ENCODE measurements at regions not wholly inside any gene's neighbourhood (a gene's known extent, or its start where the extent isn't known, plus 50 kb on each side); places are given as distances from the start of the nearest gene placed in this dataset.

DNA sequence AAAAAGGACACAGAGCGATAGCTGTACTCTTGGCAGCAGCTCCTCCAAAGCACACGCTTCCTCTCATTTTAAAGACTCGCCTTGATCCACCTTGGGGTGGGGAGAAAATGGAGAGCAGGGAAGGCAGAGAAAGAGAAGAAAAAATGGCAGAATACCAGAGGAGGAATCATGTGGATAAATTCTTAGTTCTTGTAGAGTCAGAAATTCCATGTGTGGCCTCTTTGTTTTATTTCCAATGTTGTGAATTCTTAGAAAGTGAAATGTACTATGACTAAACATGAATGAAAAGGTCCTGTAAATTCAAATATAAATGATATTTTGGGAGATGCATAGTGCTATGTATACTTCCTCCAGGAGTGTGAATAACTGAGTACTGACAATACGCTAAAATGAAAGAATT, 89.7 kb upstream of the SESTD1 start:
- TF ChIP-seq, protein P1, sequence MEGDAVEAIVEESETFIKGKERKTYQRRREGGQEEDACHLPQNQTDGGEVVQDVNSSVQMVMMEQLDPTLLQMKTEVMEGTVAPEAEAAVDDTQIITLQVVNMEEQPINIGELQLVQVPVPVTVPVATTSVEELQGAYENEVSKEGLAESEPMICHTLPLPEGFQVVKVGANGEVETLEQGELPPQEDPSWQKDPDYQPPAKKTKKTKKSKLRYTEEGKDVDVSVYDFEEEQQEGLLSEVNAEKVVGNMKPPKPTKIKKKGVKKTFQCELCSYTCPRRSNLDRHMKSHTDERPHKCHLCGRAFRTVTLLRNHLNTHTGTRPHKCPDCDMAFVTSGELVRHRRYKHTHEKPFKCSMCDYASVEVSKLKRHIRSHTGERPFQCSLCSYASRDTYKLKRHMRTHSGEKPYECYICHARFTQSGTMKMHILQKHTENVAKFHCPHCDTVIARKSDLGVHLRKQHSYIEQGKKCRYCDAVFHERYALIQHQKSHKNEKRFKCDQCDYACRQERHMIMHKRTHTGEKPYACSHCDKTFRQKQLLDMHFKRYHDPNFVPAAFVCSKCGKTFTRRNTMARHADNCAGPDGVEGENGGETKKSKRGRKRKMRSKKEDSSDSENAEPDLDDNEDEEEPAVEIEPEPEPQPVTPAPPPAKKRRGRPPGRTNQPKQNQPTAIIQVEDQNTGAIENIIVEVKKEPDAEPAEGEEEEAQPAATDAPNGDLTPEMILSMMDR (IDR thresholded peaks at IDR 0.05; ENCODE audit: control insufficient read depth, extremely low read depth, insufficient read depth), result no peak
- H3K4me3 ChIP-seq (ENCODE audit: low read depth, low read length), result no peak overlapping the region
- no peak for DNase-seq (ENCODE audit: low read depth)

DNA sequence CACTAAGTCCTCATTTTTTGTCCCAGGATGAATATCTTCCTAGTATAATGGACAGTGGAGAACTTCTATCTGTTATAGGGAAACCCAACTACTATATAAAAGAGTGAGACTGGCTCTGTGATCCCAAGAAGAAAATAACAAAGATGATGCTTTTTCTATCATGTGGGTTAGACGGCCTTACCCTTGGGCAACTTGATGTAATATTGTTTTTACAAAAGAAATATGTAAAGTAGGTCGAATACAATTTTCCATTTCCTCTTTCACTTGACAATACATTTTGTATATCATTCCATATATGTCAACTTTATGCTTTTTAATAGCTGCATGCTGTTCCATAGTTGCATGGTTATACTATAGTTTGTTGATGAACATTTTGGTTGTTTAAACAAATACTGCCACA, 87.5 kb upstream of the SESTD1 start:
- no peak for DNase-seq (ENCODE audit: low read depth)
- H3K4me3 ChIP-seq (ENCODE audit: low read depth, low read length), result no peak overlapping the region
- TF ChIP-seq, protein P1 (IDR thresholded peaks at IDR 0.05; ENCODE audit: control insufficient read depth, extremely low read depth, insufficient read depth), result no peak

DNA sequence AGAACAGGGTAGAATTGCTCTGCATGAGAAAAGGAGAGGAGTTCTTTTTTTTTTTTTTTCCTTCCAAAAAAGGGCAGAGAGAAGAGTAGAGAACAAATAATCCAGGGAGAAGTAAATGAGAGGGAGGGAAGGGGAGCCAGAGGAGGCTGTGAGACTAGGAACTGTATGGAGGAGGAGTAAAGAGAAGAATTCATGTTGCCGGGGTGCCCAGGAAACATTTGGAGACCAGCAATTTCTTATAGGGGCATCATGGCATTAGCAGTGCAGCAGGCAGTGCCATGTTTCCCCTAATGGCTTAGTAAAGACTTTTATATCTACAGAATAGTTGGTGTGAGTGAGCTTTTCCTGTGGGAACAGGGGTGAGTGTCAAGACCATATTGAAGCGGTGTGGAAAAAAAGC, 86.4 kb upstream of the SESTD1 start:
- no peak for DNase-seq (ENCODE audit: low read depth)
- TF ChIP-seq, protein P1 (IDR thresholded peaks at IDR 0.05; ENCODE audit: control insufficient read depth, extremely low read depth, insufficient read depth), result no peak
- H3K4me3 ChIP-seq (ENCODE audit: low read depth, low read length), result no peak overlapping the region

DNA sequence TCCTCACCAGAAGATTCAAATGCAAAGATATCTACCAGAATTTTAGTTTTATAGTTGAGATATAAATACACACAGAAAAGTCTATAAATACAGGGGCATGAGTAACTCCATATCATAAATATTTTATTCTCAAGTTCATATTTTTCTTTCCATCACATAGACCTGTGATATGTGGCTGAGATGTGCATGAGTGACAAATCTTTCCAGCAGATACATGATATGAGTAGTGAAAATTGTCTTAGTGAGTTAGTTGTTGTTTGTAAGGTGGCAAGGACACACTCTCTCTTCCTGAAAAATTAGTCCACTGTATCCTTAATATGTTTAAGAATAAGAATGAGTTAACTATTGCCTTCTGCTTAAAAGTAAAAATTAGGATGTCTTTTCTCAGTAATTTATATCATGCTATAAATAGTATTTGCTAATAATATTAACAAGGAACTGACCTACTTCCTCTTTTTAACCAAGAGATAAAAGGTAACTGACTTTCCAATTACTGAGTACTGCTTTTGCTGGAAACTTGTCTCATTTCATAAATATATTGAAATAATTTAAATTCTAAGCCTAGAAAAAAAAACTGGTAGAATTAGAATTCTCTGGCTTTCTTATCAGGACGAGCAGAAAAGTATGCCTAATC, 85.2 kb upstream of the SESTD1 start:
- no peak overlapping the region for H3K4me3 ChIP-seq (ENCODE audit: low read depth, low read length)

DNA sequence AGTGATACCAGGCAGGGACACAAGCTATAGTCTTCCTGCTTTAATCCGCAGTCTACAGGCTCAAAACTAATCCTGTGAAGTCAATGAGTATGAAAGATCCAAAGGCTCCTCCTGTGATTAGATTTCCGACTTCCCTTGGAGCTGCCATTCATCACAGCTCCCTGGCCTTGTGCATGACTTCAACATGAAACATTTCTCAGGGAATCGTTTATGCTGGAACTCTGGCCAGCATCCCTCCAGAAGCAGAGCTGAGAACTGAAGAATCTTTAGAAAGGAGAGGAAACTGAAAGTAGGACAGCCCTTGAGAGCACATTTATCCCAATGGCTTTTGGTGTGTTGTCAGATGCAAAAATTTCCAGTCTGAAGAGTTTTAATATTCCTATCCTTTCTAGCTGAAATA, 84.3 kb upstream of the SESTD1 start:
- no peak for DNase-seq (ENCODE audit: low read depth)
- H3K4me3 ChIP-seq (ENCODE audit: low read depth, low read length), result no peak overlapping the region
- TF ChIP-seq, protein P1 (IDR thresholded peaks at IDR 0.05; ENCODE audit: control insufficient read depth, extremely low read depth, insufficient read depth), result no peak

More for the DNA sequence above, 85.2 kb upstream of the SESTD1 start:
- DNase-seq (ENCODE audit: low read depth), result no peak
- TF ChIP-seq, protein P1 (IDR thresholded peaks at IDR 0.05; ENCODE audit: control insufficient read depth, extremely low read depth, insufficient read depth), result no peak

DNA sequence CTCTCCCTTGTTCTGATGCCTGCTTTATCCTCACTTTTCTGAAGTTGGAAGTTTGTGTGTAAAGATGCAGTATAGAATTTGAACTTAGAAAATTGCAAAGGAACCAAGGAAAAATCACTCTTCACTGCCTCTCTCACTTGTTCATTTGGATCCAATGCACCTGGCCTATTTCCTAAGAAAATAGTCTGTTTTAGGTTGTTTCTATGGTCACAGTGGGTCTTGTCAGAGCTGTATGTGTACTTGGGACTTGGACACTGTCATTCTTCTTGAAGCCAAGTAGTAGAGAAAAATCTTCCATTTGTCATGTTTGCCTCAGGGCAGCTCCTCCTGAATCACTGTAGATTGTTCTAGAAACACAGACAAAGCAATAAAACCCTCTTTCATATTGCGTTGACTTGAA, 80.3 kb upstream of the SESTD1 start:
- TF ChIP-seq, protein P1 (IDR thresholded peaks at IDR 0.05; ENCODE audit: control insufficient read depth, extremely low read depth, insufficient read depth), result no peak
- no peak overlapping the region for H3K4me3 ChIP-seq (ENCODE audit: low read depth, low read length)
- no peak for DNase-seq (ENCODE audit: low read depth)

Measured in LNCaP clone FGC (cell line).